H1 (cell line): ENCODE measurements at regions not wholly inside any gene's neighbourhood (a gene's known extent, or its start where the extent isn't known, plus 50 kb on each side); places are given as distances from the start of the nearest gene placed in this dataset.

Experiments
- CTCF ChIA-PET: fragments of 300-600 bp; sonication (Branson Sonifier 250); formaldehyde crosslinking; loops from one replicate; lab custom pipeline; 2021; ENCODE audit not compliant: partially characterized antibody; lab: Charles Lee
- POLR2A ChIA-PET: fragments of 300-600 bp; sonication (Branson Sonifier 250); formaldehyde crosslinking; loops from one replicate; lab custom pipeline; 2021; ENCODE audit warnings: inconsistent platforms; ENCODE audit not compliant: partially characterized antibody; lab: Charles Lee
- DNase-seq, 2 experiments: peaks; one replicate each; pipeline versions ENCODE4 v3.0.0 to v3.0.0-alpha.2; 2010 to 2022; ENCODE audit warnings: low spot score in 2 of 2, low read depth in 1 of 2, mixed read lengths in 1 of 2
- FAIRE-seq: peaks from 2 replicates; lab custom pipeline; 2011; peaks lifted over from hg19 to GRCh38; lab: Jason Lieb, UNC
- H2AFZ ChIP-seq: 2 replicates; pipeline ENCODE4 v1.8.1; 2012; ENCODE audit warnings: low read length, inconsistent platforms
- H2AK5ac ChIP-seq: 2 replicates; pipeline ENCODE4 v1.6.1; 2013; ENCODE audit warnings: low read depth, low read length
- H2BK120ac ChIP-seq: replicated peaks from 2 replicates; pipeline ENCODE3; 2013; ENCODE audit warnings: low read depth, low read length, inconsistent platforms
- H2BK12ac ChIP-seq: 2 replicates; pipeline ENCODE4 v1.6.1; 2013; ENCODE audit warnings: low read depth, low read length
- H2BK15ac ChIP-seq: 2 replicates; pipeline ENCODE4 v1.6.1; 2013; ENCODE audit warnings: low read length
- H2BK20ac ChIP-seq: 2 replicates; pipeline ENCODE4 v1.6.1; 2013; ENCODE audit warnings: low read length
- H2BK5ac ChIP-seq: 2 replicates; pipeline ENCODE4 v1.6.1; 2013; ENCODE audit warnings: low read depth, low read length
- H3K14ac ChIP-seq: 2 replicates; pipeline ENCODE4 v1.6.1; 2013; ENCODE audit warnings: inconsistent platforms; ENCODE audit not compliant: insufficient read length
- H3K18ac ChIP-seq: 2 replicates; pipeline ENCODE4 v1.6.1; 2013; ENCODE audit warnings: low read length; ENCODE audit errors: extremely low read depth
- H3K23ac ChIP-seq: 2 replicates; pipeline ENCODE4 v1.6.1; 2013; ENCODE audit warnings: inconsistent platforms; ENCODE audit not compliant: insufficient read length
- H3K23me2 ChIP-seq: 2 replicates; pipeline ENCODE4 v1.6.1; 2013; ENCODE audit warnings: low read depth, low read length
- H3K27ac ChIP-seq: 2 replicates; pipeline ENCODE4 v1.6.1; 2011; ENCODE audit warnings: low read depth, low read length, inconsistent platforms
- H3K27me3 ChIP-seq, 4 experiments: replicated peaks in 1 of 4; 1 replicate in 1 of 4; 2 replicates in 3 of 4; pipeline versions ENCODE4 v1.6.1 to v1.8.1; 2011 to 2013; ENCODE audit warnings: low read length in 3 of 4, mild to moderate bottlenecking in 3 of 4, inconsistent platforms in 2 of 4, mixed read lengths in 2 of 4, moderate library complexity in 1 of 4; ENCODE audit not compliant: control insufficient read depth in 3 of 4, insufficient read depth in 3 of 4; ENCODE audit errors: extremely low read depth in 1 of 4
- H3K36me3 ChIP-seq, 4 experiments: 2 replicates each; pipeline versions ENCODE4 v1.6.1 to v1.8.1; 2011 to 2013; ENCODE audit warnings: mild to moderate bottlenecking in 4 of 4, low read length in 3 of 4, moderate library complexity in 2 of 4, control low read depth in 1 of 4, inconsistent platforms in 1 of 4; ENCODE audit not compliant: insufficient read depth in 4 of 4, control insufficient read depth in 2 of 4
- H3K4ac ChIP-seq: replicated peaks from 2 replicates; pipeline ENCODE3; 2013; ENCODE audit warnings: low read length, low read depth, mixed read lengths, inconsistent platforms; ENCODE audit not compliant: insufficient read length
- H3K4me1 ChIP-seq, 4 experiments: replicated peaks in 1 of 4; 1 replicate in 1 of 4; 2 replicates in 3 of 4; pipeline versions ENCODE4 v1.6.1 to v1.8.1; 2011 to 2013; ENCODE audit warnings: low read length in 3 of 4, inconsistent platforms in 2 of 4, mixed read lengths in 1 of 4; ENCODE audit not compliant: insufficient read depth in 4 of 4, control insufficient read depth in 3 of 4
- H3K4me2 ChIP-seq, 2 experiments: 2 replicates each; pipeline versions ENCODE4 v1.6.1 to v1.8.1; 2011 to 2013; ENCODE audit warnings: low read depth in 2 of 2, low read length in 2 of 2, control low read depth in 1 of 2, inconsistent platforms in 1 of 2, mild to moderate bottlenecking in 1 of 2; ENCODE audit not compliant: insufficient read depth in 1 of 2
- H3K4me3 ChIP-seq, 4 experiments: fragments of 200-600, 300-600 bp in 1 of 4; sonication (generic), shearing (Covaris generic), sonication (Bioruptor Twin) in 1 of 4; 2 replicates each; pipeline versions ENCODE4 v1.5.1 to v1.8.1; 2011 to 2016; ENCODE audit warnings: low read length in 4 of 4, low read depth in 3 of 4, control low read depth in 2 of 4, inconsistent platforms in 2 of 4, mild to moderate bottlenecking in 2 of 4, mixed read lengths in 1 of 4, moderate library complexity in 1 of 4; ENCODE audit not compliant: insufficient read depth in 2 of 4; ENCODE audit errors: extremely low read depth in 1 of 4
- H3K56ac ChIP-seq: replicated peaks from 2 replicates; pipeline ENCODE3; 2013; ENCODE audit warnings: low read depth, mild to moderate bottlenecking, mixed read lengths, low read length, inconsistent platforms; ENCODE audit not compliant: insufficient read length
- H3K79me1 ChIP-seq: 2 replicates; pipeline ENCODE4 v1.6.1; 2013; ENCODE audit warnings: low read depth, low read length, control low read depth
- H3K79me2 ChIP-seq, 2 experiments: 2 replicates each; pipeline versions ENCODE4 v1.6.1 to v1.8.1; 2012 to 2013; ENCODE audit warnings: low read length in 2 of 2, mild to moderate bottlenecking in 2 of 2, inconsistent platforms in 1 of 2; ENCODE audit not compliant: insufficient read depth in 2 of 2, control insufficient read depth in 1 of 2
- H3K9ac ChIP-seq, 4 experiments: replicated peaks in 1 of 4; 1 replicate in 1 of 4; 2 replicates in 3 of 4; pipeline versions ENCODE4 v1.6.1 to v1.8.1; 2011 to 2013; ENCODE audit warnings: low read depth in 3 of 4, low read length in 3 of 4, control low read depth in 2 of 4, mild to moderate bottlenecking in 2 of 4, moderate library complexity in 2 of 4, inconsistent platforms in 1 of 4; ENCODE audit errors: extremely low read depth in 1 of 4
- H3K9me3 ChIP-seq, 2 experiments: 2 replicates each; pipeline versions ENCODE4 v1.6.1 to v1.8.1; 2012 to 2013; ENCODE audit warnings: mild to moderate bottlenecking in 2 of 2, moderate library complexity in 2 of 2, control low read depth in 1 of 2, inconsistent platforms in 1 of 2, low read depth in 1 of 2, low read length in 1 of 2, mixed read lengths in 1 of 2; ENCODE audit not compliant: insufficient read depth in 2 of 2
- H4K20me1 ChIP-seq, 2 experiments: replicated peaks in 1 of 2; 2 replicates each; pipeline versions ENCODE3 to v1.8.1; 2011 to 2013; ENCODE audit warnings: inconsistent platforms in 2 of 2, low read length in 2 of 2, mild to moderate bottlenecking in 1 of 2; ENCODE audit not compliant: insufficient read depth in 2 of 2, control insufficient read depth in 1 of 2
- H4K5ac ChIP-seq: 2 replicates; pipeline ENCODE4 v1.6.1; 2013; ENCODE audit warnings: low read length, low read depth, mixed read lengths, inconsistent platforms; ENCODE audit not compliant: insufficient read length
- H4K8ac ChIP-seq: 2 replicates; pipeline ENCODE4 v1.8.0; 2013; ENCODE audit warnings: mild to moderate bottlenecking, moderate library complexity, low read length, inconsistent platforms; ENCODE audit not compliant: insufficient read depth; ENCODE audit errors: extremely low read depth
- H4K91ac ChIP-seq: replicated peaks from 2 replicates; pipeline ENCODE3; 2013; ENCODE audit warnings: low read length, mixed read lengths, inconsistent platforms; ENCODE audit not compliant: insufficient read length
- WGBS, 2 experiments: shearing (Covaris generic) in 1 of 2; methylation state at CpG; one replicate each; pipeline versions ENCODE4 v1.1.6 to v1.1.7; 2013 to 2015; ENCODE audit warnings: low lambda C conversion rate in 2 of 2, mixed read lengths in 2 of 2, inconsistent platforms in 1 of 2, low coverage in 1 of 2, missing lambda C conversion rate in 1 of 2; ENCODE audit not compliant: insufficient replicate concordance in 2 of 2, insufficient coverage in 1 of 2, insufficient read length in 1 of 2; ENCODE audit errors: extremely low coverage in 1 of 2, missing lambda C conversion rate in 1 of 2; 5-methylcytosine and 5-hydroxymethylcytosine counted together

DNA sequence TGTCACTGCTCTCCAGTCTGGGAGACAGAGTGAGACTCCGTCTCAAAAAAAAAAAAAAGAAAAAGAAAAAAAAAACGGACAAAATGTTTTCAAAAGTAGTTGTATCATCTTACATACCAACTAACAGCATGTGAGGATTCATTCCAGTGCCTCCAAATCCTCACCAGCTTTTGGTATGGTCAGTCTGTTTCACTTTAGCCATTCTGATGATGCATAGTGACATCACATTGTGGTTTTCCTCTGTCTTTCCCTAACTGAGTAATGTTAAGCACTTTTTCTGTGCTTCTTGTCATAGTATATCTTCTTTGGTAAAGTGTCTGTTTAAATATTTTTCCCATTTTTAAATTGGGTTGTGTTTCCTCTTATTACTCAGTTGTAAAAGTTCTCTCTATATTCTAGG is 251.4 kb upstream of the CTBP2 start:
- no peak overlapping the region for H2BK5ac ChIP-seq
- no peaks in the 10 kb centered on the region for H3K36me3 ChIP-seq
- H3K9me3 ChIP-seq, result no peaks in the 10 kb centered on the region
- H2AK5ac ChIP-seq, result no peak overlapping the region
- DNase-seq (no peak), FAIRE-seq (no peak)
- ChIA-PET POLR2A (interaction anchor here (0.7 kb wide), 1 partner anchor 292 kb away, joined by 3 read pairs; no protein-coding TSS in a partner anchor), CTCF (interaction anchor here (0.6 kb wide), 1 partner anchor 232 kb away, joined by 3 read pairs; no protein-coding TSS in a partner anchor)
- no peak overlapping the region for H3K4me3 ChIP-seq
- no peak overlapping the region for H3K27ac ChIP-seq
- no peak overlapping the region for H3K4me2 ChIP-seq
- no peaks in the 10 kb centered on the region for H3K79me1 ChIP-seq
- no peak overlapping the region for H4K8ac ChIP-seq
- no peaks in the 10 kb centered on the region; the same call in 1 of the 2 replicates for H3K23me2 ChIP-seq
- no peak overlapping the region for H4K5ac ChIP-seq
- no peak overlapping the region for H2BK12ac ChIP-seq
- no CpG with 5 or more reads among the region's 2 CpGs for WGBS, 2 experiments
- H4K91ac ChIP-seq, result no peak overlapping the region
- no peaks in the 10 kb centered on the region for H4K20me1 ChIP-seq
- no peak overlapping the region for H3K18ac ChIP-seq
- no peak overlapping the region for H3K9ac ChIP-seq
- no peak overlapping the region for H3K4ac ChIP-seq
- no peak overlapping the region for H3K14ac ChIP-seq
- H2BK120ac ChIP-seq, result no peak overlapping the region
- no peak overlapping the region for H2BK15ac ChIP-seq
- H2AFZ ChIP-seq, result no peak overlapping the region
- no peak overlapping the region for H3K56ac ChIP-seq
- H3K79me2 ChIP-seq, result no peaks in the 10 kb centered on the region
- no peak overlapping the region for H2BK20ac ChIP-seq
- H3K4me1 ChIP-seq, result peaks cover 0 to 5% (median under 1%) of the 10 kb centered on the region in 4 experiments; a peak in 1 of 7 replicates
- H3K23ac ChIP-seq, result no peak overlapping the region
- H3K27me3 ChIP-seq, result no peaks in the 10 kb centered on the region
